Astrocyte (in vitro differentiated cells and primary cell): ENCODE measurements at regions not wholly inside any gene's neighbourhood (a gene's known extent, or its start where the extent isn't known, plus 50 kb on each side); places are given as distances from the start of the nearest gene placed in this dataset.

Source experiments
- DNase-seq: peaks from one replicate; pipeline ENCODE4 v3.0.0-alpha.2; 2010; ENCODE audit warnings: low read depth
- FAIRE-seq: peaks from 2 replicates; lab custom pipeline; 2011; peaks lifted over from hg19 to GRCh38; lab: Jason Lieb, UNC
- H2AFZ ChIP-seq: 2 replicates; pipeline ENCODE4 v1.6.0; 2012; ENCODE audit warnings: low read depth, low read length, inconsistent platforms
- H3K27ac ChIP-seq: 2 replicates; pipeline ENCODE4 v1.5.1; 2011; ENCODE audit warnings: low read depth, low read length, inconsistent platforms
- H3K27me3 ChIP-seq: 2 replicates; pipeline ENCODE4 v1.6.0; 2011; ENCODE audit warnings: low read length, inconsistent platforms; ENCODE audit not compliant: insufficient read depth
- H3K36me3 ChIP-seq: 2 replicates; pipeline ENCODE4 v1.5.1; 2011; ENCODE audit warnings: low read length, inconsistent platforms; ENCODE audit not compliant: insufficient read depth
- H3K4me1 ChIP-seq: 2 replicates; pipeline ENCODE4 v1.5.1; 2011; ENCODE audit warnings: low read length, inconsistent platforms; ENCODE audit not compliant: insufficient read depth
- H3K4me2 ChIP-seq: 2 replicates; pipeline ENCODE4 v1.6.0; 2012; ENCODE audit warnings: low read length, inconsistent platforms
- H3K4me3 ChIP-seq: 2 replicates; pipeline ENCODE4 v1.5.1; 2011; ENCODE audit warnings: low read depth, mild to moderate bottlenecking, low read length, inconsistent platforms; ENCODE audit not compliant: insufficient read depth
- H3K79me2 ChIP-seq: 2 replicates; pipeline ENCODE4 v1.6.0; 2012; ENCODE audit warnings: mild to moderate bottlenecking, low read length, inconsistent platforms; ENCODE audit not compliant: insufficient read depth
- H3K9ac ChIP-seq: 2 replicates; pipeline ENCODE4 v1.6.0; 2012; ENCODE audit warnings: mild to moderate bottlenecking, low read length, inconsistent platforms
- H3K9me3 ChIP-seq: 2 replicates; pipeline ENCODE4 v1.5.1; 2012; ENCODE audit warnings: low read depth, mild to moderate bottlenecking, low read length, inconsistent platforms; ENCODE audit not compliant: insufficient read depth
- H4K20me1 ChIP-seq: 2 replicates; pipeline ENCODE4 v1.6.0; 2012; ENCODE audit warnings: low read length, inconsistent platforms; ENCODE audit not compliant: insufficient read depth
- H3K27ac Mint-ChIP-seq: one replicate; pipeline ENCODE4 v1.8.0; 2021; ENCODE audit warnings: mild to moderate bottlenecking, mixed read lengths; ENCODE audit not compliant: unreplicated experiment
- H3K27me3 Mint-ChIP-seq: one replicate; pipeline ENCODE4 v1.8.0; 2021; ENCODE audit warnings: low read depth, mixed read lengths; ENCODE audit not compliant: unreplicated experiment
- H3K36me3 Mint-ChIP-seq: one replicate; pipeline ENCODE4 v1.8.0; 2021; ENCODE audit warnings: low read depth, mixed read lengths; ENCODE audit not compliant: unreplicated experiment
- H3K4me1 Mint-ChIP-seq: one replicate; pipeline ENCODE4 v1.8.0; 2021; ENCODE audit warnings: low read depth, mixed read lengths; ENCODE audit not compliant: unreplicated experiment
- H3K4me3 Mint-ChIP-seq: one replicate; pipeline ENCODE4 v1.8.0; 2021; ENCODE audit warnings: mild to moderate bottlenecking, moderate library complexity, mixed read lengths; ENCODE audit not compliant: unreplicated experiment
- H3K9me3 Mint-ChIP-seq: one replicate; pipeline ENCODE4 v1.8.0; 2021; ENCODE audit warnings: mild to moderate bottlenecking, mixed read lengths; ENCODE audit not compliant: unreplicated experiment
- CTCF ChIP-seq: IDR thresholded peaks from 2 replicates; pipeline ENCODE4 v1.5.1; 2011; ENCODE audit warnings: low read depth, mild to moderate bottlenecking, inconsistent platforms, low read length, moderate library complexity; ENCODE audit not compliant: insufficient read depth
- EZH2 ChIP-seq: IDR thresholded peaks from 2 replicates; pipeline ENCODE4 v1.6.1; 2012; ENCODE audit warnings: mild to moderate bottlenecking, low read length, inconsistent platforms; ENCODE audit not compliant: insufficient read depth

- DNase-seq (peak; percentile 95), FAIRE-seq (peak; percentile 87)
- Histone ChIP-seq H3K4me1 (peaks cover 23% of the 10 kb centered on the region), H3K9ac (peak overlapping the region; percentile 77), H2AFZ (peak overlapping the region; percentile 22), H3K79me2 (no peaks in the 10 kb centered on the region), H3K27me3 (no peaks in the 10 kb centered on the region), H3K27ac (peak overlapping the region; percentile 87), H4K20me1 (no peaks in the 10 kb centered on the region), H3K4me2 (peak overlapping the region; percentile 76), H3K4me3 (no peak overlapping the region), H3K36me3 (no peaks in the 10 kb centered on the region), H3K9me3 (no peaks in the 10 kb centered on the region)
- TF ChIP-seq EZH2 (no peak), CTCF (no peak)
- Mint-ChIP-seq H3K4me3 (peak overlapping the region; percentile 31), H3K9me3 (no peaks in the 10 kb centered on the region), H3K27ac (peak overlapping the region; percentile 92), H3K4me1 (peaks cover 40% of the 10 kb centered on the region), H3K36me3 (no peaks in the 10 kb centered on the region), H3K27me3 (no peaks in the 10 kb centered on the region)
Observed at GRCh38 chr18:34659579-34660517, 50.2 kb upstream of the DTNA start.
